Nucleus accumbens (tissue), 56 donors: ENCODE measurements at regions not wholly inside any gene's neighbourhood (a gene's known extent, or its start where the extent isn't known, plus 50 kb on each side); places are given as distances from the start of the nearest gene placed in this dataset.
"Not testable (repeated sequence)": the region's sequence is repeated elsewhere in the genome, so short reads cannot be mapped to it uniquely, and the experiment has no call there.

ENCODE experiments used
- DNase-seq, 56 donors: peaks; one replicate each; lab custom pipeline; 2025; lab: John Stamatoyannopoulos, UW

GRCh38 chr2:241981076-241981700 is 111.7 kb downstream of the RTP5 start:
- no peak for DNase-seq

DNA sequence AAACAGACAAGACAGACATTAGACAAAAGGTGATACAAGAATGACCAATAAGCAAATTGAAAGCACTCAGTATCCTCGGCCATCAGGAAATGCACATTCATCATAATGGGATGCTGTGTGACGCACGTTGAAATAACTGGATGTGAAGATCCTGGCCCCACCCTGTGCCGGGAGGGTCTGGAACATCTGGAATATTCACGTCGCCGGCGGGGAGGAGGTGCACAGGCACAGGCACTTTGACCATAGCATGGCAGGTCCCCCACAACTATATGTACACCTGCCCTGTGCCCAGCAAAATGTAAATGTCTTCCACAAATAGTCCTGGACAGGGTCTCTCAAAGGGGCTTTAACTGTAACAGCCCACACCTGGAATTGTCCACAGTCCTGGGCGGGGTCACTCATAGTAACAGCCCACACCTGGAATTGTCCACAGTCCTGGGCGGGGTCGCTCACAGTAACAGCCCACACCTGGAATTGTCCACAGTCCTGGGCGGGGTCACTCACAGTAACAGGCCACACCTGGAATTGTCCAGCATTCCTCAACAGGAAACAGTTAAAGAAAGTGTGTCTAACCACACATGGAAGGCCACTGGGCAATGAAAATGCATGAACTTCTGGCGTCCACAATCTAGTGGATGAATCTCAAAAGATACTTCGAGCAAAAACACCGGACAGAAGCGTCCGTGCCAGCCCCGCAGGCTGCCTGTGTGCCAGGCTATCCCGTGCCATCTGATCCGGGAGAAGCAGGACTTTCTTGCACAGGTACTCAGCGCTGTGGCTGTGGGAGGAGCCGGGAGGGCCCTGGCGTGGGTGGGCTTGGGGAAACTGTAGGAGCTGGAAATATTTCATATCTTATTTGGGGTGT is 113.4 kb downstream of the RTP5 start:
- DNase-seq, result no peak

GRCh38 chr2:241983571-241984270 is 114.2 kb downstream of the RTP5 start:
- DNase-seq, result no peak

- DNase-seq, result no peak
Observed at GRCh38 chr2:241984271-241984655, 114.7 kb downstream of the RTP5 start.

GRCh38 chr2:241984658-241985057 is 115.1 kb downstream of the RTP5 start:
- no peak for DNase-seq

GRCh38 chr2:241985161-241985985 is 115.8 kb downstream of the RTP5 start:
- DNase-seq, result not testable (repeated sequence)

GRCh38 chr2:241985986-241986329 is 116.4 kb downstream of the RTP5 start:
- DNase-seq, result no peak

DNA sequence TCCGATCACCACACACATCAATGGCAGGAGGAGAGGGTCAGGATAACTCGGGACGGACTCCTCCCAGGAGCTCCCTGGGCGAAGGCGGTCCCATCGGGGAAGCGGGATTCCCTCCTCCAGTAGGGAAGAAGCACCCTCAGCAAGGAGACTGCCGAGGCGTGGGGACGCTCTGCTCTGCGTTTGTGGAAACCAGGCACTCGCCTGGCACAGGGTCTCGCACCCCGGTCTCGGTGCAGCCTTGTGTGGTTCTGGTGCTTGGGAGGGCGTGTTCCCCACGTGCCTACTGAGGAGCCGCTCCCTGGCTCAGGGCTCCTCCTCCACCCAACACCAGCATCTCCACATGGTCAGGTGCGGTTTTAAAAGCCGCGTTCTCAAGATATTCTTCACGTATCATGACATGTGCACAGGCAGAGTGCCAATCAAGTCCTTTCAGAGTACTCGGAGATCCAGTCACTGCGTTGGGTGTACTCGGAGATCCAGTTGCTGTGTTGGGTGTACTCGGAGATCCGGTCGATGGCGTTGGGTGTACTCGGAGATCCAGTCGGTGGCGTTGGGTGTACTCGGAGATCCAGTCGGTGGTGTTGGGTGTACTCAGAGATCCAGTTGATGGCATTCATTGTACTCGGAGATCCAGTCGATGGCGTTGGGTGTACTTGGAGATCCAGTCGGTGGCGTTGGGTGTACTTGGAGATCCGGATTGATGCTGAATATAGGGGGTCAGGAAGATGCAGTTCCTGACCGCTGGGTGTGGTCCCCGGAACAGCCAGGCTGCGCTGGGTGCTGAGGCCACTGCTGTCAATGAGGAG is 117.5 kb downstream of the RTP5 start:
- DNase-seq, result no peak

DNA sequence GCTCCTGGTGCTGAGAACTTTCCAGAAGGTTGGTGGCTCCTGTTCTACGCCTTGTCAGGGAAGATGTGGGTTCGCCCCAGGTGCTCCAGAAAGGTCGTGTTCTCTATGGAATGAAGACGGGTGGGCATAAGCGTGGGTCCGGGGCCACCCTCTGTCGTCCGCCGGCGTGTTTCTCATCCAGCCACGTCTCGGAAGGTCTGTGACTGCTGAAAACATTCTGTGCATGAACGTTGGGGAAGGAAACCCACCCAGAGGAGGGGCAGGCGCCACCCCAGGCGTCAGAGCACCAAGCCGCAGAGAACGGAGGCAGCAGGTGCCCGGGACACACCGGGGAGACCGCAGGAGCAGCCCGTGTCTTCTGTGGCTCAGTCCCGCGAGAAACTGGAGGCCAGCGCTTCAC is 118.2 kb downstream of the RTP5 start:
- DNase-seq, result no peak

DNA sequence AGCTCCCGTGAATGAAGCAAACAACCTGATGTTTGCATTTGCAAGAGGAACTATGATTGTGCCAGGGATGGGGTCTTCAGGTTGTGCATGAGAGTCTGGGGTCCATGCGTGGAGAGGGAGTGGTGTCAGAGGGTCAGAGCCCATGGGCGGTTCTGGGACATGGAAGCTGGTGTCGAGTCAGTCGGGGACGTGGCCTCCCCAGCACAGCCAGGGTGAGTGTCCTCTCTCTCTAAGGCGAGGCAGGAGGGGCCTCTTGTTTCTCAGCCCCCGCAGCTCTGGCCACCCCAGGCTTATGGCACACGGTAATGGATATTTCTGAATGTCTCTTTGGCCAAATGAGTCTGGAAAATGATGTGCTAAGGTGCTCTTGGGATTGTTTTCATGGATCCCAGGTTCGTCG is 118.6 kb downstream of the RTP5 start:
- no peak for DNase-seq

GRCh38 chr2:241989074-241989473 is 119.5 kb downstream of the RTP5 start:
- DNase-seq, result no peak

DNA sequence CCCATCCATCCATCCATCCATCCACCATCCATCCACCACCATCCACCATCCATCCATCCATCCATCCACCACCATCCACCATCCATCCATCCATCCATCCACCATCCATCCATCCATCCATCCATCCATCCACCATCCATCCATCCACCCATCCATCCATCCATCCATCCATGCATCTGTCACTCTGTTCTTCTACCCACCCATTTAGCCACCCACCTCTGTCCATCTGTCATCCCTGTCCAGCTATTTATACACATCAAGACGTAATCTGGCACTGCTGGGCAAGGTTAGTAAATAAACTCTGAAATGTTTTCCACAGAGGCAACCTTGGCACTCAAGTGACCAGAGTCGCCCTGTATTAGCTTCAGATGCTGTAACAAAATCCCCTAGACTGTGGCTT is 120.9 kb downstream of the RTP5 start:
- no peak for DNase-seq

- no peak for DNase-seq
Observed at GRCh38 chr2:241991299-241991698, 121.8 kb downstream of the RTP5 start.

DNA sequence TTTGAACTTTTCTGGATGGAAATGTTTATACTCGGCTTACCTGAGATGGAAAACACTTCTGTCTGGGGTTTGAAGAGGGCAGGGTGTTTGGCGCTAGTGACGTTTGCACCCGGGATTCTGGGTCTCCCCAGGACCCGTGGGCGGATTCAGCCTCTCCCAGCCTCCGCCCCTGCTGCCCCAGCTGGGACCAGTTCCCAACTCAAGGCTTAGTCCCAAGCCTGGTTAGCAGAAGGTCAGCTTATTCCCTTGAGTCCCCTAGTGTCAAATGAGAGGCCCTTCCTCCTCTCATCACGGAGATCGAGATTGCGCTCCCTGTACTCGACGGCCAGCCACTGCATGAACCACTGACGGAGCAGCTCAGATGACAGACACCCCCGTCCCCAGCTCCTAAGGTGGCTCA is 123.2 kb downstream of the RTP5 start:
- DNase-seq, result no peak

GRCh38 chr2:241993386-241994005 is 124.0 kb downstream of the RTP5 start:
- DNase-seq, result no peak

GRCh38 chr2:241994086-241994485 is 124.6 kb downstream of the RTP5 start:
- no peak for DNase-seq

DNA sequence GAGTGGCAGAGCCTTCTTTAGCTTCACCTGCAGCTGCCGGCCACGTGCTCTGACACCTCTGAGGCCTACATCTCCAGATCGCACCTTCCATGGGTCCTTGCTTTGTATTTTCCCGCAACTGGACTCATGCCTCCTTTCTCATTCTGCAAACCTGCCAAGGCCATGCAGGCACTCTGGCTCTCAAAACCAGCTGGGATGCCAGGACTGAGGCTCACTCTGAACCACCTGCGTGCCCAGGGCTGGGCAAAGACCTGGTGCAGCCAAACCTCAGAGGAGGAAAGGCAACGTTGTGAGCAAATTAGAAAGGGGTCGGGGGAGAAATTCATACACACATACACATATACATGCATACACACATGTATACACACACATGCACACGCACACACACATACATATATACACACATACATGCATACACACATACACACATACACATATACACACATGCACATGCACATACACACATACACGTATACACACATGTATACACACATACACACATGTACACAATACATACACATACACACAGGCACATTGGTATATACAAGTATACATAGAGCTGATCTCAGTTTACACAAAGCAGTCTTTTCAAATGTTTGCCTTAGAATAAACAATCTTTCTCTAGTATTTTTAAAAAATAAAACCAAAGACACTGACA is 125.2 kb downstream of the RTP5 start:
- DNase-seq, result no peak

DNA sequence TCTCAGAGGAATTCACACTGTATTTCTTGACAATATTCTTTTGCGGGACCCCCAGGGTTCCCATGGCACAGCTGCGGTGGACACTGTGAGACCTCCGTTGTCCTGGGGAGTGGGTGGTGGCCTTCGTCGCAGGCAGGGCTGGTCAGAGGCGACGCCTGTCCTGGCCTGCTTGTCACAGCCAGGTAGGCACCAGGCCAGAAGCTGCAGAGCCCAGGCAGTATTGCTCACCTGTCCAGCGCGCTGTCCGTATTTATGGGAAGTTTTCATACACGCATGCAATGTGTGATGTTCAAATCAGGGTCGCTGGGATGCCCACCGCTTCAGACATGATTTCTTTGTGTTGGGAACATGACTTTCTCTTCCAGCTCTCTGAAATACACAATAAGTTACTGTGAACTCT is 126.6 kb downstream of the RTP5 start:
- DNase-seq, result no peak

GRCh38 chr2:241997017-241997416 is 127.5 kb downstream of the RTP5 start:
- DNase-seq, result no peak
